GM18507 (cell line): ENCODE measurements at regions not wholly inside any gene's neighbourhood (a gene's known extent, or its start where the extent isn't known, plus 50 kb on each side); places are given as distances from the start of the nearest gene placed in this dataset.

Experiments
- DNase-seq: peaks from one replicate; pipeline ENCODE4 v3.0.0; 2011; ENCODE audit warnings: low read depth; ENCODE audit not compliant: insufficient read length; ENCODE audit errors: extremely low spot score
- FAIRE-seq: peaks from 2 replicates; lab custom pipeline; 2011; peaks lifted over from hg19 to GRCh38; lab: Jason Lieb, UNC

DNA sequence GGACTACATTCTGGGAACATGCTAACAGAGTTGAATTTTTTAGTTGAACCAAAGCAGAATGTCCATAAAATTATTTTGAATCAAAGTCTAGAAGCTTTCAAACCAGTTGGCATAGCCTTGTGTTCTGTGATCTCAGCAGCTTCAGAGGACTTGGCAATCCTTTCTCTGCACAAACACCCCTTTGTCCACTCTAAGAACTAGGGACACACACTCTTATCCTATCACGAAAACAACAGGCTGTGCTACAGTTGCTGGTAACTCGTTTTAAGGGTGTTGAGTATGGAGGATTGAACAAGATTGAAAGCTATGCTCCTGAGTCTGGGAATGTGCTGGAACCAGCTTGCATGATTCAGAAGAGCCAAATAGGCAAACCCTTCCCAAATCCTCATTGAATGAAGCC, 76.4 kb upstream of the PRSS58 start:
- FAIRE-seq (no peak), DNase-seq (no peak)

GRCh38 chr7:142332421-142332820, 74.6 kb upstream of the PRSS58 start:
- FAIRE-seq (no peak), DNase-seq (no peak)

GRCh38 chr7:142331941-142332340, 74.1 kb upstream of the PRSS58 start:
- no peak for DNase-seq
- no peak for FAIRE-seq

DNA sequence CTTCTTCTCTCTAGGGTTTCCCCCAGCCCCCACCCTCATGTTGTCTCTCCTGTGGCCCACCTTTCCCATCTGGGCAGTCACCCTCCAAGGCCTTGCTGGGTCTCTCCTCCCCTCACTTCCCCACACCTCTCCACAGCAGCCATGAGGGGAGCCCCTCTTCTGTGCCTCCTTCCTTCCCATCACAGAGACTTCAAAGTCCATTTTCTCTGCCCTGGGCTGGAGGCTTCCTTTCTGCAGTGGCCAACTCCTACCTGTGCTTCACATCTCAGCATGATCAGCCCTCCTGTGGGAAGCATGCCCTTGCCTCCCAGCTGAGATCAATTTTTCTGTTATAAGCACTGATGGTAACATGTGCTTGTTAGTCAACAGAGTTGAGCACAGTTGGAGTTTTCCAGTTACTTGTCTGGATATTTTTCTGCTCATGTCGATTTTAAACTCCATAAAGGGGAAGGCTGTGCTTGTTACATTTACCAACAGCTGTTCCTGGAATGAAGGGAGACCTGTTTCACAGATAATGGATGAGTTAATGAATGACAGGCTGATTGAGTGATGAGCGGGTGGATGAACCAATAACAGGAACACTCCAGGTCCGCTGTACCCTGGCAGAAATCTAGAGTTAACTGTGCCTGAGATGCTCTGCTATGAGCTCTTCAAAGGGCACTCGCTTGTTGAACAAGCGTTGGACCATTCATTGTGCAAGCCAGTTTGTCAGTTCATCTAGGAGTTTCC, 71.4 kb upstream of the PRSS58 start:
- FAIRE-seq: no peak

GRCh38 chr7:142328551-142328950, 70.7 kb upstream of the PRSS58 start:
- DNase-seq: no peak
- FAIRE-seq: no peak

More for the DNA sequence above, 71.4 kb upstream of the PRSS58 start:
- DNase-seq: no peak

DNA sequence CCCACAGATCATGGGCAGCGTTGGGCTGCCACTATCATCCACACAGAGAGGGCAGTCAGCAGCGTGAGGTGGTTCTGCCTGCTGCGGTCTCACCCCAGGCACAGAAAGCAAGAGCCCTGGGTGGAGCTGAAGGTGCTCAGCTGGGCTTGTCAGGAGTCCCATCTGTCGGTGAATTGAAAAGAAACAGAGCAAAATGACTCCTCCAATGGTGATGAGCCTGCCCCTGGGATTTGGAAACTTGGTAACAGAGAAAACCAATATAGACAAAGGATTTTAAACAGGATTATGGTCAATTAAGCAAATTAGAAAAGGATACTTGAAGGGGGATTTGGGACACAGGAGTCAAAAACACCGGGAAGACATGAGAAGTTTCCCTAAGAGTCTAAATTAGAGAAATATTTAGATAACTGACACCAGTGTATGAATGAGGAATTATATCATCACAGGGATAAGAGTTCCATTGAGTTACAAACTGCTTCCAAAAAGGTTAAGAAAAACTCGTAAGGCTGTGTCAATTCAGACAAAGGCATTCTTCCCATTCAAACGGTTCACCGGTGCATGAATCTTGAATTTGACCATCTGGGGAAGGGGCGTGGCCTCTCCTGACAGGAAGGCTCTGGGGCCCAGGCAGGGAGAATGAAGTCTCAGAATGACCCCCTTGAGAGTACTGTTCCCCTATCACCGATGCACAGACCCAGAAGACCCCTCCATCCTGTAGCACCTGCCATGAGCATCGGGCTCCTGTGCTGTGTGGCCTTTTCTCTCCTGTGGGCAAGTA, 70.0 kb upstream of the PRSS58 start:
- no peak for FAIRE-seq
- DNase-seq: no peak

- FAIRE-seq (no peak), DNase-seq (no peak)
These were observed 65.8 kb upstream of the PRSS58 start for GRCh38 chr7:142323706-142324105.

GRCh38 chr7:142321391-142321790, 63.5 kb upstream of the PRSS58 start:
- DNase-seq (no peak), FAIRE-seq (no peak)

DNA sequence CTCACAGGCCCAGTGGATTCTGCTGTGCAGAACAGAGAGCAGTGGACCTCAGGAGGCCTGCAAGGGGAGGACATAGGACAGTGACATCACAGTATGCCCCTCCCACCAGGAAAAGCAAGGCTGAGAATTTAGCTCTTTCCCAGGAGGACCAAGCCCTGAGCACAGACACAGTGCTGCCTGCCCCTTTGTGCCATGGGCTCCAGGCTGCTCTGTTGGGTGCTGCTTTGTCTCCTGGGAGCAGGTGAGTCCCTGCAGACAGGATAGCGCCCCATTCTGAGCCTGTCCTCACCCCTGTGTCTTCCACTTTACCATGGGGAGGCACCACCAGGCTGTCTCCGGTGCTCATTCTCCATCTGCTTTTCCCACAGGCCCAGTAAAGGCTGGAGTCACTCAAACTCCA, 63.0 kb upstream of the PRSS58 start:
- DNase-seq (no peak), FAIRE-seq (no peak)

DNA sequence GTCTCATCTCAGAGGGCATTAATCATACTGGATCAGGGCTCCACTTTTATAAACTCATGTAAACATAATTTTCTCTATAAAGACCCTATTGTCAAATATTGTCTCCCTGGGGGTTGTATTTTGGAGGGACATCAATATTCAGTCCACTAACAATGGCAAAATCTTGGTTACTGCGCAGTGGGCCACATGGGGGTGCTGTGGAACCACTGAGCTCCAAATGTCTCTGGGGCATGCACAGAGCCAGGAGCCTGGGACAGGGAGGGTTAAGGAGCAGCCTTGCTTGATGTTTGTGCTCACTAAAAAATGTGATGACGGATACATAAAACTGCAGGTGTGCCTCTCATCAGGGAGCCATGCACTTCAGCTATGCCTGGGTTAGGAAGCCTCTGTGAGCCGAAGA, 62.1 kb upstream of the PRSS58 start:
- DNase-seq (no peak), FAIRE-seq (no peak)

- FAIRE-seq (no peak), DNase-seq (no peak)
These were observed 56.4 kb upstream of the PRSS58 start for GRCh38 chr7:142314281-142314680.

- no peak for FAIRE-seq
These were observed 55.7 kb upstream of the PRSS58 start for GRCh38 chr7:142313528-142313927.

GRCh38 chr7:142311876-142312275, 54.0 kb upstream of the PRSS58 start:
- DNase-seq (no peak), FAIRE-seq (no peak)

More at GRCh38 chr7:142313528-142313927, 55.7 kb upstream of the PRSS58 start:
- DNase-seq: no peak

DNA sequence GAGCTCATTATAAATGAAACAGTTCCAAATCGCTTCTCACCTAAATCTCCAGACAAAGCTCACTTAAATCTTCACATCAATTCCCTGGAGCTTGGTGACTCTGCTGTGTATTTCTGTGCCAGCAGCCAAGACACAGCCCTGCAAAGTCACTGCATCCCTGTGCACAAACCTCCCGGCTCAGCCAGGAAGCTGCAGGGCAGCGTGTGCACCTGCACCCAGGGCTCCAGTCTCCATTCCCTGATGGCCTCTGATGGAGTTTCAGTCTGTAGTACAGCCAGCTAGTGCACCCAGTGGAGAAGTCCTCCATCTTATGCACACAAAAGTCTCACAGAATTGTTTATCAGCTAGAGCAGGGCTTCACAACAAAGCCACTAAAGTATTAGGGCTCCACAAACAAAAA, 51.1 kb upstream of the PRSS58 start:
- FAIRE-seq (no peak), DNase-seq (no peak)

DNA sequence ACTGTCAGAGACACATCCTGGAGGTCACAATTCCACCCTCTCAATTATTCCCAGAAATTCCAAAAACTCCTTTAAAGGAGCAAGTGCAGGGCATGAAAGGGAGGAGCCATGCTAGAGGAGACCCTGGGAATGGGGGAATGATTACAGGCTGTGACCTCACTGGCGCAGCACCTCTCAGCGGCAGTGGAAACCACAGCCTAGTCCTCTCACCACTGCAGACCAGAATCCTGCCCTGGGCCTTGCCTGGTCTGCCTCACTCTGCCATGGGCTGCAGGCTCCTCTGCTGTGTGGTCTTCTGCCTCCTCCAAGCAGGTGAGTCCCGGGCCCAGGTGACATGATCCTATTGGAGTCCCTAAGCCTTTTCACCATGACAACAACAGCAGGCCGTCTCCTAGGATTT, 50.5 kb upstream of the PRSS58 start:
- no peak for DNase-seq

More for the DNA sequence above, 50.5 kb upstream of the PRSS58 start:
- FAIRE-seq: no peak
